AG10803 (cell line): ENCODE measurements at regions not wholly inside any gene's neighbourhood (a gene's known extent, or its start where the extent isn't known, plus 50 kb on each side); places are given as distances from the start of the nearest gene placed in this dataset.
"Not testable (repeated sequence)": the region's sequence is repeated elsewhere in the genome, so short reads cannot be mapped to it uniquely, and the experiment has no call there.

ENCODE experiments used
- DNase-seq: peaks from one replicate; pipeline ENCODE4 v3.0.0; 2010; ENCODE audit warnings: low read depth
- H3K4me3 ChIP-seq: 2 replicates; pipeline ENCODE4 v1.5.1; 2011; ENCODE audit warnings: mild to moderate bottlenecking, low read length, control low read depth
- CTCF ChIP-seq: conservative IDR thresholded peaks from 2 replicates; pipeline ENCODE4 v1.5.1; 2011; ENCODE audit warnings: mild to moderate bottlenecking, low read length, control low read depth, inconsistent platforms

DNA sequence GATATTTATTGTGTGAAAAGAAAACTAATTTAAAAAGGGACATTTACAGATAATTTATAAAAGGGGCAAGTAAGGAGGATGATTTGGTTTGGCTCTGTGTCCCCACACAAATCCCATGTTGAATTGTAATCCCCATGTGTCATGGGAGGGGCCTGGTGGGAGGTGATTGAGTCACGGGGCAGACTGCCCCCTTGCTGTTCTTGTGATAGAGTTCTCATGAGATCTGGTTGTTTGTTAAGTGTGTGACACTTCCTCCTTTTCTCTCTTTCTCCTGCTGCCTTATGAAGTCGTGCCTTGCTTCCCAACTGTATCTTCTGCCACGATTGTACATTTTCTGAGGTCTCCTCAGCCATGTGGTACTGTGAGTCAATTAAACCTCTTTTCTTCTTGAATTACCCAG lies 171.0 kb upstream of the SEMA3E start:
- DNase-seq, result no peak
- no peak overlapping the region for H3K4me3 ChIP-seq
- TF ChIP-seq CTCF, result no peak

DNA sequence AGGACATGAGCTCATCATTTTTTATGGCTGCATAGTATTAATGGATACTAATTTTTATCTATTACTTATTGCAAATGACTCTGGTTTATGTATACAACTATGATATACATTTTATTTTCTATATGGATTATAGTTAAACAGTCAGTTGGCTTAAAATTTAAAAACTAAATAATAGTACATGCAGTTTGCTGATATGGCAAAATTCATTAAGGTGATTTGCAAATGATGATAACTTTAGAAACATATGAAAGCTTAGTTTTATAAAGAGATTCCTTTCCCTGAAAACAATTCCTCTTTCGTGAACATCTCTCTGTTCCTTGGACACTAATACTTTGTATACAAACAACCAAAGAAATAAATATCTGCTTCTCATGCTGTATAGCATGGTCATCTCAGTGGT lies 165.5 kb upstream of the SEMA3E start:
- DNase-seq, result no peak
- H3K4me3 ChIP-seq, result no peak overlapping the region
- no peak for TF ChIP-seq CTCF

DNA sequence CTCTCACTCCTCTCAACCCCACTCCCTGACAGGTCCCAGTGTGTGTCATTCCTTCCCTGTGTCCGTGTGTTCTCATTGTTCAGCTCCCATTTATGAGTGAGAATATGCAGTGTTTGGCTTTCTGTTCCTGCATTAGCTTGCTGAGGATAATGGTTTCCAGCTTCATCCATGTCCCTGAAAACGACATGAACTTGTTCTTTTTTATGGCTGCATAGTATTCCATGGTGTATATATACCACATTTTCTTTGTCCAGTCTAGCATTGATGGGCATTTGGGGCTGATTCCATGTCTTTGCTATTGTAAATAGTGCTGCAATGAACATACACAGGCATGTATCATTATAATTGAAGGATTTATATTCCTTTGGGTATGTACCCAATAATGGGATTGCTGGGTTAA lies 163.6 kb upstream of the SEMA3E start:
- H3K4me3 ChIP-seq, DNase-seq: not testable (repeated sequence)

- no peak for DNase-seq
- H3K4me3 ChIP-seq, result no peak overlapping the region
- no peak for TF ChIP-seq CTCF
These were observed 160.0 kb upstream of the SEMA3E start for GRCh38 chr7:83808982-83809381.

GRCh38 chr7:83807774-83808173 lies 158.8 kb upstream of the SEMA3E start:
- no peak overlapping the region for H3K4me3 ChIP-seq
- TF ChIP-seq CTCF, result no peak
- DNase-seq, result peak; percentile 1

DNA sequence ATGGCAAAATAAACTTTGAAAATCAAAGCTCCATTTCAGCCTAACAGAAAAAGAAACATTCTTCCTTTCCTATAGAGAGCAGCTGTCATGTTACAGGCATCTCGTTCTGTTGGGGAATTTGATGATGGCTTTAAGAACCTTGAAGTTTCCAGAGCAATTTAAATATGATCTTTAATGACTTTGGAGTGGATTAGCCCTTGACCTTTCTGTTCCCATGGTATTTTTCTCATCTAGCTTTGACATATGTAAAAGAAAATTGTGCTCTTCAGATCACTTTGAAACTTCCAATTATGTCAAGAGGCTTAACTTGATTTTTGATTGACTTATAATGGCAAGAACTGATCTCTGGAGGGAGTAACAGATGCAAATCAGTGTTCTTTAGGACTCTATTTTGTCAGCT lies 157.6 kb upstream of the SEMA3E start:
- no peak for TF ChIP-seq CTCF
- H3K4me3 ChIP-seq, result no peak overlapping the region
- no peak for DNase-seq

- H3K4me3 ChIP-seq, result no peak overlapping the region
- TF ChIP-seq CTCF, result no peak
- no peak for DNase-seq
These were observed 150.4 kb upstream of the SEMA3E start for GRCh38 chr7:83799333-83799732.

DNA sequence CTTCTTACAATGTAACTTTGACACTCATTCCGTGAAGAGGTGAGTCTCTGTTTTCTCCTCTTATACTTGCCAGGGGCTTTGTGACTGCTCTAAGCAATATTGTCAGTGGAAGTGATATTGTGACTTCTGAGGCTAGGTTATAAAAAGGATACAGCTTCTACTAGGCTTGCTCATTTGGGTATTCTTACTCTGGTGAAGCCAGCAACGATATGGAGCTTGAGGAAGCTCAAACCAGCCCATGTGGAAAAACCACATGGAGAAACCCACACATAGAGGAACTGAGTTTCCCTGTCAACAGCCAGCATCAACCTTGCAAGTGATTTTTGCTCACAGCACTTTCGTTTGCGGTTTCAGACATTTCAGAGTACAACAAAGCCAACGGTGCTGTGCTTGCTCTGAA lies 149.6 kb upstream of the SEMA3E start:
- H3K4me3 ChIP-seq, result no peak overlapping the region
- DNase-seq, result no peak
- no peak for TF ChIP-seq CTCF
